Fibroblast of lung (primary cell): ENCODE measurements at regions not wholly inside any gene's neighbourhood (a gene's known extent, or its start where the extent isn't known, plus 50 kb on each side); places are given as distances from the start of the nearest gene placed in this dataset.

Source experiments
- EZH2 ChIP-seq: IDR thresholded peaks from 2 replicates; pipeline ENCODE4 v1.5.1; 2012; ENCODE audit warnings: low read length, control low read depth, mild to moderate bottlenecking; ENCODE audit errors: missing control alignments
- TF ChIP-seq, protein P1 (sequence below), 2 donors: IDR thresholded peaks in 1 of 2; conservative IDR thresholded peaks in 1 of 2; 1 replicate in 1 of 2; 2 replicates in 1 of 2; pipeline ENCODE4 v1.5.1; 2011 to 2012; ENCODE audit warnings: low read length in 2 of 2, control low read depth in 1 of 2, inconsistent platforms in 1 of 2, low read depth in 1 of 2, mild to moderate bottlenecking in 1 of 2

DNA sequence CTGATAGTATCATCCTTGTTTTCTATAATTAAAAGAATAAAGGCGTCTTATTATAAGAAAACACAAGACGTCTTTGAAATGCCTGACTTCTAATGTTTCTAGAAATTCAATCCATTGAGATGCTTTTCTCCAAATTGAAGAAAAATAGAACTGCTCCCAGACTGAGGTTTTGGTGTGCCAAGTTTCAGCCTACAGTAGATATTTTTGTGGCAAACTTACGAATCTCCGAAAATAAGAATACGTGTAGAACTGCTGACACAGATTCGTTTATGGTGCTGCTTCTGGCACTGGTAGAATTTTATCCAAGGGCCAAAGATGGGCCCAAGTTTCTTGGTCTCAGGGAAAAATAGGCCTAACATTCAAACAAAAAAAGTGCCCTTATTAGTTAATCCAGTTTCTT, 554.5 kb upstream of the NR5A2 start:
- TF ChIP-seq EZH2, result no peak
- TF ChIP-seq, protein P1, sequence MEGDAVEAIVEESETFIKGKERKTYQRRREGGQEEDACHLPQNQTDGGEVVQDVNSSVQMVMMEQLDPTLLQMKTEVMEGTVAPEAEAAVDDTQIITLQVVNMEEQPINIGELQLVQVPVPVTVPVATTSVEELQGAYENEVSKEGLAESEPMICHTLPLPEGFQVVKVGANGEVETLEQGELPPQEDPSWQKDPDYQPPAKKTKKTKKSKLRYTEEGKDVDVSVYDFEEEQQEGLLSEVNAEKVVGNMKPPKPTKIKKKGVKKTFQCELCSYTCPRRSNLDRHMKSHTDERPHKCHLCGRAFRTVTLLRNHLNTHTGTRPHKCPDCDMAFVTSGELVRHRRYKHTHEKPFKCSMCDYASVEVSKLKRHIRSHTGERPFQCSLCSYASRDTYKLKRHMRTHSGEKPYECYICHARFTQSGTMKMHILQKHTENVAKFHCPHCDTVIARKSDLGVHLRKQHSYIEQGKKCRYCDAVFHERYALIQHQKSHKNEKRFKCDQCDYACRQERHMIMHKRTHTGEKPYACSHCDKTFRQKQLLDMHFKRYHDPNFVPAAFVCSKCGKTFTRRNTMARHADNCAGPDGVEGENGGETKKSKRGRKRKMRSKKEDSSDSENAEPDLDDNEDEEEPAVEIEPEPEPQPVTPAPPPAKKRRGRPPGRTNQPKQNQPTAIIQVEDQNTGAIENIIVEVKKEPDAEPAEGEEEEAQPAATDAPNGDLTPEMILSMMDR (conservative IDR thresholded peaks at IDR 0.05 in 1 of 2, IDR thresholded peaks at IDR 0.05 in 1 of 2; ENCODE audit: low read depth in 1 of 2, low read length in 2 of 2), result no peak
